Thoracic aorta (tissue), 2 donors: ENCODE measurements at regions not wholly inside any gene's neighbourhood (a gene's known extent, or its start where the extent isn't known, plus 50 kb on each side); places are given as distances from the start of the nearest gene placed in this dataset.

Experiments used
- ATAC-seq: fragments of 150-250 bp; one replicate; pipeline ENCODE4 v1.8.0; 2017; ENCODE audit warnings: low read depth; ENCODE audit not compliant: insufficient number of reproducible peaks, low FRiP score
- DNase-seq: peaks from one replicate; pipeline ENCODE4 v3.0.0-alpha.2; 2020; ENCODE audit warnings: low spot score
- H3K27ac ChIP-seq, 2 donors: fragments of 200-600 bp; sonication (generic); 1 replicate in 1 of 2; 2 replicates in 1 of 2; pipeline ENCODE4 v1.5.1; 2016; ENCODE audit warnings: mild to moderate bottlenecking in 2 of 2, moderate library complexity in 2 of 2
- H3K27me3 ChIP-seq: fragments of 200-600 bp; sonication (generic); replicated peaks from 2 replicates; pipeline ENCODE4 v1.6.0; 2016; ENCODE audit warnings: mild to moderate bottlenecking; ENCODE audit not compliant: insufficient read depth
- H3K36me3 ChIP-seq: fragments of 200-600 bp; sonication (generic); one replicate; pipeline ENCODE4 v1.5.1; 2016
- H3K4me1 ChIP-seq, 2 donors: fragments of 200-600 bp; sonication (generic); 1 replicate in 1 of 2; 2 replicates in 1 of 2; pipeline versions ENCODE4 v1.5.1 to v1.6.0; 2016; ENCODE audit warnings: low read depth in 2 of 2, mild to moderate bottlenecking in 1 of 2; ENCODE audit not compliant: control insufficient read depth in 1 of 2
- H3K4me3 ChIP-seq: fragments of 200-600 bp; sonication (generic); 2 replicates; pipeline ENCODE4 v1.5.1; 2016; ENCODE audit warnings: mild to moderate bottlenecking
- H3K9me3 ChIP-seq: fragments of 200-600 bp; sonication (generic); 2 replicates; pipeline ENCODE4 v1.5.1; 2016
- TF ChIP-seq, protein P1 (sequence below): fragments of 200-600 bp; sonication (generic); IDR thresholded peaks from one replicate; pipeline ENCODE4 v1.5.1; 2019; ENCODE audit warnings: antibody characterized with exemption

DNA sequence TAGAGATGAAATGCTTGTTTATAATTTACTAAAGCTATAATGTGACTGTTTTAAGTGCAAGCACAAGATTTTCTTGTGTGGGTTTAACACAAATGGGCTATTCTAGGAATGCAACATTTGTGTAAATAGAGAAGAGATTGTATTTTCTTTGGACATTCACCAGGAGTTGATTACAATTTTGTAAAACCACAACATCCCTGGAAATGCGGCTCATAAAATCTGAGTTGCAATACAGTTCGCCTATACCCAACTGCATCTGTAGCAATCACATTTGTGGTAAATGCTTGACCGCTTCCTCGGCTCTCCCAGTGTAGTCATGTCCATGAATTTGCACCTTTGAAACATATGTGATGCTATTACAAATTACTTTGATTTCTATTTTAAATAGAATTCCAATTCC lies 348.7 kb upstream of the CDH20 start:
- ATAC-seq, result no peak
- TF ChIP-seq, protein P1, sequence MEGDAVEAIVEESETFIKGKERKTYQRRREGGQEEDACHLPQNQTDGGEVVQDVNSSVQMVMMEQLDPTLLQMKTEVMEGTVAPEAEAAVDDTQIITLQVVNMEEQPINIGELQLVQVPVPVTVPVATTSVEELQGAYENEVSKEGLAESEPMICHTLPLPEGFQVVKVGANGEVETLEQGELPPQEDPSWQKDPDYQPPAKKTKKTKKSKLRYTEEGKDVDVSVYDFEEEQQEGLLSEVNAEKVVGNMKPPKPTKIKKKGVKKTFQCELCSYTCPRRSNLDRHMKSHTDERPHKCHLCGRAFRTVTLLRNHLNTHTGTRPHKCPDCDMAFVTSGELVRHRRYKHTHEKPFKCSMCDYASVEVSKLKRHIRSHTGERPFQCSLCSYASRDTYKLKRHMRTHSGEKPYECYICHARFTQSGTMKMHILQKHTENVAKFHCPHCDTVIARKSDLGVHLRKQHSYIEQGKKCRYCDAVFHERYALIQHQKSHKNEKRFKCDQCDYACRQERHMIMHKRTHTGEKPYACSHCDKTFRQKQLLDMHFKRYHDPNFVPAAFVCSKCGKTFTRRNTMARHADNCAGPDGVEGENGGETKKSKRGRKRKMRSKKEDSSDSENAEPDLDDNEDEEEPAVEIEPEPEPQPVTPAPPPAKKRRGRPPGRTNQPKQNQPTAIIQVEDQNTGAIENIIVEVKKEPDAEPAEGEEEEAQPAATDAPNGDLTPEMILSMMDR, result no peak
- H3K9me3 ChIP-seq, result no peaks in the 10 kb centered on the region
- H3K27ac ChIP-seq, result no peak overlapping the region
- no peak overlapping the region for H3K4me3 ChIP-seq
- H3K4me1 ChIP-seq, result peaks cover 14 to 29% of the 10 kb centered on the region in 2 donors
- no peaks in the 10 kb centered on the region for H3K27me3 ChIP-seq
- H3K36me3 ChIP-seq, result no peaks in the 10 kb centered on the region
- DNase-seq, result no peak

DNA sequence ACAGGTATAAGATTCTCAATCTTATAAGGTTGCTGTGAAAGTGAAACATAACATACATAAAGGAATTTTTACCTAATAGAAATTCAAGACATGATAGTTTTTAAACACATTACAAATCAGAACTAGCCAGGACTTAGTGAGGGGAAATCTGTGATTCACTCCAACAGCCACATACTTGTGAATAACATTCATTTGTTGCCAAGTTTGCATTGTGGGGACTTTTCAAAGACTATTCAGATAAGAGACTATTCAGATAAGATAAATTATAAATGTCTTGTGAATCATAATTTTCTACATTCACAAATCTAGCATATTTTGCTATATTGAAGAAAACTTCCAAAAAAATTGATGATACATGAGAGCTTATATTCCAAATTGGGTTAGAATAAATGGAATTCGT lies 345.3 kb upstream of the CDH20 start:
- no peaks in the 10 kb centered on the region for H3K27me3 ChIP-seq
- no peak overlapping the region for H3K4me3 ChIP-seq
- DNase-seq, result no peak
- H3K36me3 ChIP-seq, result no peaks in the 10 kb centered on the region
- H3K27ac ChIP-seq, result no peak overlapping the region
- TF ChIP-seq, protein P1, result no peak
- no peak for ATAC-seq
- no peaks in the 10 kb centered on the region for H3K9me3 ChIP-seq
- H3K4me1 ChIP-seq, result no peaks in the 10 kb centered on the region

DNA sequence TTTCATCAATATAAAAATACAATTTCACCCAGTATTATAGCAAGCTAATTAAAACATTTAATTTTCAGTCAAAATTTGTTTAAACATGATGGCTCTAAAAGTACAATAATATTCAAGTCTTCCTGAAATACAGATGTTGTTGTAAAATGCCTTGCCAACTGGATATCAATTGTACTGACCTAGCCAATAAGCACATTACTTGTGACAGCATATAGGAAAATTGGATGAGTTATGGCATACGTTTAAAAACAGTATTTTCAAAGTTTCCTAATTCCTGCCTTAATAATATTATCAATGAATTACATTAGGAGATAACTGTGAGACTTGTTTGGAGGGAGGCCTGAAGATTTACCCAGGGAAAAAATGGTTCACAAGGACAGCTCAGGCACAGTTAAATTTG lies 336.9 kb upstream of the CDH20 start:
- TF ChIP-seq, protein P1, result no peak
- Histone ChIP-seq H3K4me3 (no peak overlapping the region), H3K36me3 (no peaks in the 10 kb centered on the region), H3K9me3 (no peaks in the 10 kb centered on the region), H3K27ac (no peak overlapping the region), H3K4me1 (no peaks in the 10 kb centered on the region), H3K27me3 (no peaks in the 10 kb centered on the region)
- ATAC-seq (no peak), DNase-seq (no peak)

DNA sequence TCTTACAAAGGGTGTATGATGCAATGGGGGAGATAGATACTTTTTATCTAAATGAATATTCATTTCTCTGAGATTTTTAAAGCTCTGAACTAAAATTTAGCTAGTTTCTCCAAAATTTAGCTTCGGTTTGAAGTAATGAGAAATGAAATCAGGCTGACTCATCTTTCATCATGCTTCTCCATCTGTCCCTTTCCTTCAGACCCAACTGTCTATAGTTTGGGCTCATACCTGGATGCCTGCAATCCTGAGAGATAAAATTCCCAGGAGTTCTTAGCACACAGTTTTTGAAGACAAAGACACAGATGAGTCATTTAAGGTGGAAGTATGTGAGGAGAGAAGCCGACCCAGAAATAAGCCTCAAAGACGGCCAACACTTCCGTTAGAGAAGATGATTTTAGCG lies 336.4 kb upstream of the CDH20 start:
- Histone ChIP-seq H3K36me3 (no peaks in the 10 kb centered on the region), H3K9me3 (no peaks in the 10 kb centered on the region), H3K4me3 (no peak overlapping the region), H3K27me3 (no peaks in the 10 kb centered on the region), H3K4me1 (no peaks in the 10 kb centered on the region), H3K27ac (no peak overlapping the region)
- TF ChIP-seq, protein P1, result no peak
- no peak for DNase-seq
- no peak for ATAC-seq

DNA sequence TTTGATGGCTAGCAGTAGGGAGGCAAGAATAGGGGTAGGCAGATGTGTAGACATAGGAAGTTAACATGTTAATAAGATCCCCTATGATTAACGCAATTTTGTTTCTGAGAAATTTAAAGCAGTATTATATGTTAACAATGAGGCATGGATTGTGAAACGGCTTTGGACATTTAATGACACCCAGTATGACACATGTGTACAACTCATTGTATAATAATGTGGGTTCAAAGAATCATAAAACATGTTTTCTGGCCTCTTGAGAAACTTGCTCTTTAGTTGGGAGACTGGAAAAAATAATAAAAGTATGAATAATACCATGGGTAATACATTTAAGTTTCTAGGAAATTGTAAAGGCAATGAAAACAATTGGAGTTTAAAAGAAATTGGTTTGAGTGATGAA lies 332.1 kb upstream of the CDH20 start:
- no peak overlapping the region for H3K4me3 ChIP-seq
- H3K27ac ChIP-seq, result no peak overlapping the region
- no peak for ATAC-seq
- no peaks in the 10 kb centered on the region for H3K9me3 ChIP-seq
- H3K4me1 ChIP-seq, result no peaks in the 10 kb centered on the region
- no peaks in the 10 kb centered on the region for H3K27me3 ChIP-seq
- TF ChIP-seq, protein P1, result no peak
- DNase-seq, result no peak
- no peaks in the 10 kb centered on the region for H3K36me3 ChIP-seq
